HFFc6 (cell line): ENCODE measurements at regions not wholly inside any gene's neighbourhood (a gene's known extent, or its start where the extent isn't known, plus 50 kb on each side); places are given as distances from the start of the nearest gene placed in this dataset.

Source experiments
- DNase-seq: peaks from one replicate; pipeline ENCODE4 v3.0.0-alpha.2; 2018
- H3K27ac Mint-ChIP-seq: 2 replicates; pipeline ENCODE4 v1.8.0; 2020; ENCODE audit warnings: mild to moderate bottlenecking, mixed read lengths
- H3K27me3 Mint-ChIP-seq: 2 replicates; pipeline ENCODE4 v1.8.0; 2021; ENCODE audit warnings: mild to moderate bottlenecking, moderate library complexity, mixed read lengths; ENCODE audit not compliant: insufficient read depth
- H3K36me3 Mint-ChIP-seq: 2 replicates; pipeline ENCODE4 v1.8.0; 2021; ENCODE audit warnings: low read depth, mixed read lengths
- H3K4me1 Mint-ChIP-seq: 2 replicates; pipeline ENCODE4 v1.8.0; 2020; ENCODE audit warnings: low read depth, mixed read lengths
- H3K4me3 Mint-ChIP-seq: 2 replicates; pipeline ENCODE4 v1.8.0; 2020; ENCODE audit warnings: mild to moderate bottlenecking, moderate library complexity, mixed read lengths
- H3K9me3 Mint-ChIP-seq: 2 replicates; pipeline ENCODE4 v1.8.0; 2020; ENCODE audit warnings: mild to moderate bottlenecking, mixed read lengths
- TF ChIP-seq, protein P1 (sequence below): fragments of 200-600 bp; sonication (generic); IDR thresholded peaks from 2 replicates; pipeline ENCODE4 v1.5.0; 2021; ENCODE audit warnings: antibody characterized with exemption, mild to moderate bottlenecking

DNA sequence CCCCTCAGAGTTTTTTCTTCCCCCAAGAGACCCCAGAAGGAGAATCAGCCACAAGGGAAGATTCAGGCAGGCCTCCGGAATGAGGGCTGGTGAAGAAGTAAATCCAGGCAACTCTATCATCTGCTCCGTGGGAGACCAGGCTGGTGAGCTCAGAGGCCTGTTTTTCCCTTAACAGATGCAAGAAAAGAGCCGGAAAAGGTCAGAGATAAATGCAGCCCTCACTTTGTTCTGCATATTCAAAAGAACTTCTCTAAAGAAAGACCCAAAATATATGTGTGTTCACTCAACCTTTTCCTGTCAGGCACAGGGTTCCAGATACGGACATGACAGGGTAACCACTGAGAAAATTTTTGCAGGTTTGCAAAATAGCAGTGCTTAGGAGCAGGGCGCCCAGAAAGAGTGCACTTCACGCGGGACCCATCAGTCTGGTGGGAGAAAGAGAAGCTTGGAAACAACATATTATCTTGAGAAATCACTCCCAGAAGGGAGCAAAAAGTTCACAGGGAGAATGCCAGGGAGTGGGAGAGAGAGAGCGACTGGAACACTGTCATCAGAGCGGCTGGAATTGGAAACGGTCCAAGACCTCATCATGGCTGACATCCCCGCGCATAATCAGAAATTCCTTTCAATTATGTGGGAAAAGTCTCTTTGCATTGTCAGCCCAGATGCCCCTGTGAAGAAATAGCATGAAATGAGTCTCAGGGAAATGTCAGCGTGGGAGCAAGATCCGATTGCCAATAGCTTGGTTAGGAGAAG, 244.8 kb upstream of the SLC14A2 start:
- Mint-ChIP-seq H3K9me3 (no peaks in the 10 kb centered on the region), H3K27me3 (peaks cover 5% of the 10 kb centered on the region; the same call in 1 of the 2 replicates), H3K27ac (no peak overlapping the region), H3K4me3 (no peak overlapping the region), H3K4me1 (no peaks in the 10 kb centered on the region), H3K36me3 (no peaks in the 10 kb centered on the region)
- TF ChIP-seq, protein P1, sequence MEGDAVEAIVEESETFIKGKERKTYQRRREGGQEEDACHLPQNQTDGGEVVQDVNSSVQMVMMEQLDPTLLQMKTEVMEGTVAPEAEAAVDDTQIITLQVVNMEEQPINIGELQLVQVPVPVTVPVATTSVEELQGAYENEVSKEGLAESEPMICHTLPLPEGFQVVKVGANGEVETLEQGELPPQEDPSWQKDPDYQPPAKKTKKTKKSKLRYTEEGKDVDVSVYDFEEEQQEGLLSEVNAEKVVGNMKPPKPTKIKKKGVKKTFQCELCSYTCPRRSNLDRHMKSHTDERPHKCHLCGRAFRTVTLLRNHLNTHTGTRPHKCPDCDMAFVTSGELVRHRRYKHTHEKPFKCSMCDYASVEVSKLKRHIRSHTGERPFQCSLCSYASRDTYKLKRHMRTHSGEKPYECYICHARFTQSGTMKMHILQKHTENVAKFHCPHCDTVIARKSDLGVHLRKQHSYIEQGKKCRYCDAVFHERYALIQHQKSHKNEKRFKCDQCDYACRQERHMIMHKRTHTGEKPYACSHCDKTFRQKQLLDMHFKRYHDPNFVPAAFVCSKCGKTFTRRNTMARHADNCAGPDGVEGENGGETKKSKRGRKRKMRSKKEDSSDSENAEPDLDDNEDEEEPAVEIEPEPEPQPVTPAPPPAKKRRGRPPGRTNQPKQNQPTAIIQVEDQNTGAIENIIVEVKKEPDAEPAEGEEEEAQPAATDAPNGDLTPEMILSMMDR, result no peak
- no peak for DNase-seq

DNA sequence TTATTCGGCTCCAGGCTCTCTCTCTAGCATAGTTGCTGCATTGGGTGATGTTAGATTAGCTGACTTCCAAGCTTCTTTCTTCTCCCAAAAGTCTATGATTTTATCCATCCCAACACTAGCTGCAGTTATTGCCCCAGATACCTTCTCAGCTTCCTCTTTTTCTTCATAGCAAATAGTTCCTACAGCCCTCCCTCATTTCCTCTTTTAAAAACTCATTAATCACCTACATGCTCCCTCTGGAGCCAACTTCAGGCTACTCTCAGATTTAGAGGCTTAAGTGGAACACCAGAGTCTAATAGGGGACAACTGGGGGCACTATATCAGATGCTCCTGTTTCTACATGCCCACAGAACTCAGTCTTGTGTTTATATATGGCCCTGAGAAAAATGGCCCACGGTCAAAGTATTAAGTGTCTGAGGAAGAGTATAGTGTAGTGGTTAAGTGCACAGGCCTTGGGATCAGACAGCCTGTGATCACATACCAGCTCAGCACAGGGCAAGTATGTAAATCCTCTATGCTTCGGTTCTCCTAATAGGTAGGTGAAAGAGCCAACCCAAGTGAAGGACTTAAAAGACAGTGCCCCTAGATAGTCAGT, 241.9 kb upstream of the SLC14A2 start:
- TF ChIP-seq, protein P1, result no peak
- no peak for DNase-seq
- H3K27me3 Mint-ChIP-seq, result peaks cover 5% of the 10 kb centered on the region; the same call in 1 of the 2 replicates
- H3K9me3 Mint-ChIP-seq, result no peaks in the 10 kb centered on the region
- H3K27ac Mint-ChIP-seq, result no peak overlapping the region
- H3K4me1 Mint-ChIP-seq, result no peaks in the 10 kb centered on the region
- H3K36me3 Mint-ChIP-seq, result no peaks in the 10 kb centered on the region
- H3K4me3 Mint-ChIP-seq, result no peak overlapping the region

DNA sequence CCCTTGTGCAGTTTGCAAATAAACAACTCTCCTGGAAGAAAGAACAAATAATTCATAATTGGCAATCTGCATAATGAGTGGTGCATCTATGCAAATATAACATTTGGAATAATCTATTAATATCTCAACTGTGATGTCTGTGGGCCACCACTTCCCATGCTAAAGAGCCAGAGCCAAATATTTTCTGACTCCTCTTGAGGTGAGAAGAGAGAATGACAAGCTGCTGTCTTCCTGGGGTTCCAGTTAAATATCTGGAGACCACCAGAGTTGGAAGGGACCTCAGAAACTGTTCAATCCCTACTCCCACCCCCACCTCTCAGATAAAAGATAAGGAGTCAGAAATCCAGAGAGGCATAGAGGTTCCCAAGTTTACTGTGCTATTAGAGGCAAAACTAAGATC, 241.0 kb upstream of the SLC14A2 start:
- H3K27me3 Mint-ChIP-seq, result peaks cover 5% of the 10 kb centered on the region; the same call in 1 of the 2 replicates
- TF ChIP-seq, protein P1, result no peak
- H3K36me3 Mint-ChIP-seq, result no peaks in the 10 kb centered on the region
- no peak overlapping the region for H3K4me3 Mint-ChIP-seq
- no peak for DNase-seq
- H3K27ac Mint-ChIP-seq, result no peak overlapping the region
- no peaks in the 10 kb centered on the region for H3K9me3 Mint-ChIP-seq
- H3K4me1 Mint-ChIP-seq, result no peaks in the 10 kb centered on the region

DNA sequence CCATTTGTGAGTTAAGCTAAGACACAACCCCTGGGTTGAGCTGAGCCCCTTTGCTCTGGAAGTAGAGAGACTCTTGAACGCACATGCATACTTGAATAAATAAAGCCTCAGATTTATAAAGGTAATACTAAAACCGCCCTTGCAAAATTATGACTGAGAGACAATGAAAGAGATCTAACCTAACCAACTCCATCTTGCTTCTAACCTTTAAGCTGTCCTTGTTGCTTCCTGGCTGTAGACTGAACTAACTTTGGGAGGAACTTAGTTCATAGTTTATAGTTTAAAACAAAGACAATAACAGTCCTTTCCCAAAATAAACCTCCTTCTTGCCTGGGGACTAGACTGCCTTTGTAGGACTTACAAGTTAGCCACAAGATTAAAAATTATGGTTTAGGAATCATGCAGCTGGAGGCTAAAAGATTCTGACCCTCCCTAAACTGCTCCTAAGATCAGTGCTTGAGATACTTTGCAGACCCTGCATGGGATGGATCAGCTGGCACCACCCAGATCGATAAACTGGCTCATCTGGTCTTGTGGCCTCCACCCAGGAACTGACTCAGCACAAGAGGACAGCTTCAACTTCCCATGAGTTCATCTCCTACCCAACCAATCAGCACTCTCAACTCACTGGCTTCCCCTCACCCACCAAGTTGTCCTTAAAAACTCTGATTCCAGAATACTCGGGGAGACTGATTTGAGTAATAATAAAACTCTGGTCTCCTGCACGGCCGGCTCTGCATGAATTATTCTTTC, 240.2 kb upstream of the SLC14A2 start:
- DNase-seq, result no peak
- Mint-ChIP-seq H3K4me3 (no peak overlapping the region), H3K9me3 (no peaks in the 10 kb centered on the region), H3K27ac (no peak overlapping the region), H3K36me3 (no peaks in the 10 kb centered on the region), H3K27me3 (peaks cover 5% of the 10 kb centered on the region; the same call in 1 of the 2 replicates), H3K4me1 (no peaks in the 10 kb centered on the region)
- TF ChIP-seq, protein P1, result no peak

DNA sequence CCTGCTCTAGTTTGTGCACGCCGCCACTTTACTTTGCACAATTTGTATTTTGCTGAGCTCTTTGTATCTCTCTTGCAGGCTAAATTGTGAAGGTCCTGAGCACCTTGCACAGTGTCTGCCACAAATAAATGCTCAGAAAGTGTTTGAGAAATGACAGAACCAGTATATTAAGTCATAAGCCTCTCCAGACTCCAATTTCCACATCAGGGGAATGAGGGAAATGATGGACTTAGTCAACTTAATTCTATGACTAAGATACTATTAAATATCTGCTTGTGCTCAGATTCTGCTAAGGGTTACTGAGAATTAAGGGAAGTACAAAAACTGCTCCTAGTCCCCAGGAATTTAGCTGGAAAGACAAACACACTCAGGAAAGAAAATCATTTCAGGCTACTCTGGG, 239.1 kb upstream of the SLC14A2 start:
- Mint-ChIP-seq H3K4me3 (no peak overlapping the region), H3K36me3 (no peaks in the 10 kb centered on the region), H3K27ac (no peak overlapping the region), H3K4me1 (no peaks in the 10 kb centered on the region), H3K27me3 (peaks cover 5% of the 10 kb centered on the region; the same call in 1 of the 2 replicates), H3K9me3 (no peaks in the 10 kb centered on the region)
- no peak for DNase-seq
- TF ChIP-seq, protein P1, result no peak
